Hepatocyte (in vitro differentiated cells): ENCODE measurements at regions not wholly inside any gene's neighbourhood (a gene's known extent, or its start where the extent isn't known, plus 50 kb on each side); places are given as distances from the start of the nearest gene placed in this dataset.

Experiments
- EZH2phosphoT487 ChIP-seq: fragments of 200-600 bp; sonication (generic); IDR thresholded peaks from one replicate; pipeline ENCODE4 v1.6.1; 2018; ENCODE audit warnings: antibody characterized with exemption, mild to moderate bottlenecking, low read depth, moderate library complexity; ENCODE audit not compliant: unreplicated experiment, severe bottlenecking
- TF ChIP-seq, protein P1 (sequence below): fragments of 200-600 bp; sonication (generic); IDR thresholded peaks from 2 replicates; pipeline ENCODE4 v1.5.1; 2016; ENCODE audit warnings: antibody characterized with exemption, mild to moderate bottlenecking; ENCODE audit not compliant: poor library complexity

DNA sequence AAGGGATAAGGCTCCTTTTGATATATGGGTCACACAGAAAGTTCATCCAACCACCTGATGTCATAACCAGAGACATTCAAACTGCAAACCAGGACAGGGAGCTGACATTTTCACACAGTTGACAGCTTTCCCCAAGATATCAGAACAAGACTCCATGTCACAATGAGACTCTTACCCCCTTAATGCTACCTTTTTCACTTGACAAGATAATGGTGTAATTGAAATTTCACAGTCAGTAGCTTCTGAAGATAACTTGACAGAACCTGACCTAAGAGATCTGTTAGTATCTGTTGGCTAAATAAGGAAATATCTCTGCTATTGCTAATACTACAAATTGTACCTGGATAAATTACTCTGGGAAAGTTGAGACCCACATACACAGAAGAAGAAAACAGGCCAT lies 187.3 kb downstream of the C12orf50 start:
- TF ChIP-seq, protein P1, sequence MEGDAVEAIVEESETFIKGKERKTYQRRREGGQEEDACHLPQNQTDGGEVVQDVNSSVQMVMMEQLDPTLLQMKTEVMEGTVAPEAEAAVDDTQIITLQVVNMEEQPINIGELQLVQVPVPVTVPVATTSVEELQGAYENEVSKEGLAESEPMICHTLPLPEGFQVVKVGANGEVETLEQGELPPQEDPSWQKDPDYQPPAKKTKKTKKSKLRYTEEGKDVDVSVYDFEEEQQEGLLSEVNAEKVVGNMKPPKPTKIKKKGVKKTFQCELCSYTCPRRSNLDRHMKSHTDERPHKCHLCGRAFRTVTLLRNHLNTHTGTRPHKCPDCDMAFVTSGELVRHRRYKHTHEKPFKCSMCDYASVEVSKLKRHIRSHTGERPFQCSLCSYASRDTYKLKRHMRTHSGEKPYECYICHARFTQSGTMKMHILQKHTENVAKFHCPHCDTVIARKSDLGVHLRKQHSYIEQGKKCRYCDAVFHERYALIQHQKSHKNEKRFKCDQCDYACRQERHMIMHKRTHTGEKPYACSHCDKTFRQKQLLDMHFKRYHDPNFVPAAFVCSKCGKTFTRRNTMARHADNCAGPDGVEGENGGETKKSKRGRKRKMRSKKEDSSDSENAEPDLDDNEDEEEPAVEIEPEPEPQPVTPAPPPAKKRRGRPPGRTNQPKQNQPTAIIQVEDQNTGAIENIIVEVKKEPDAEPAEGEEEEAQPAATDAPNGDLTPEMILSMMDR: no peak
- TF ChIP-seq EZH2phosphoT487: no peak
